H1 (cell line): ENCODE measurements at regions not wholly inside any gene's neighbourhood (a gene's known extent, or its start where the extent isn't known, plus 50 kb on each side); places are given as distances from the start of the nearest gene placed in this dataset.

Experiments
- JUND ChIP-seq: IDR thresholded peaks from 2 replicates; pipeline ENCODE4 v1.6.1; 2011; ENCODE audit warnings: mild to moderate bottlenecking, improper control_type of control experiment, low read length
- KDM1A ChIP-seq: fragments of 200-600, 300-600 bp; sonication (generic); IDR thresholded peaks from 2 replicates; pipeline ENCODE4 v1.7.1; 2016; ENCODE audit warnings: mild to moderate bottlenecking, low read length, borderline replicate concordance
- RNF2 ChIP-seq: fragments of 200-900, 300-1000 bp; sonication (generic); IDR thresholded peaks from 2 replicates; pipeline ENCODE4 v1.7.1; 2016; ENCODE audit warnings: borderline replicate concordance, low read depth, mild to moderate bottlenecking, antibody characterized with exemption, low read length; ENCODE audit not compliant: poor library complexity, severe bottlenecking; ENCODE audit errors: missing control alignments
- TF ChIP-seq, protein P1 (sequence below): IDR thresholded peaks from 2 replicates; pipeline ENCODE4 v1.6.1; 2012; ENCODE audit warnings: inconsistent platforms

DNA sequence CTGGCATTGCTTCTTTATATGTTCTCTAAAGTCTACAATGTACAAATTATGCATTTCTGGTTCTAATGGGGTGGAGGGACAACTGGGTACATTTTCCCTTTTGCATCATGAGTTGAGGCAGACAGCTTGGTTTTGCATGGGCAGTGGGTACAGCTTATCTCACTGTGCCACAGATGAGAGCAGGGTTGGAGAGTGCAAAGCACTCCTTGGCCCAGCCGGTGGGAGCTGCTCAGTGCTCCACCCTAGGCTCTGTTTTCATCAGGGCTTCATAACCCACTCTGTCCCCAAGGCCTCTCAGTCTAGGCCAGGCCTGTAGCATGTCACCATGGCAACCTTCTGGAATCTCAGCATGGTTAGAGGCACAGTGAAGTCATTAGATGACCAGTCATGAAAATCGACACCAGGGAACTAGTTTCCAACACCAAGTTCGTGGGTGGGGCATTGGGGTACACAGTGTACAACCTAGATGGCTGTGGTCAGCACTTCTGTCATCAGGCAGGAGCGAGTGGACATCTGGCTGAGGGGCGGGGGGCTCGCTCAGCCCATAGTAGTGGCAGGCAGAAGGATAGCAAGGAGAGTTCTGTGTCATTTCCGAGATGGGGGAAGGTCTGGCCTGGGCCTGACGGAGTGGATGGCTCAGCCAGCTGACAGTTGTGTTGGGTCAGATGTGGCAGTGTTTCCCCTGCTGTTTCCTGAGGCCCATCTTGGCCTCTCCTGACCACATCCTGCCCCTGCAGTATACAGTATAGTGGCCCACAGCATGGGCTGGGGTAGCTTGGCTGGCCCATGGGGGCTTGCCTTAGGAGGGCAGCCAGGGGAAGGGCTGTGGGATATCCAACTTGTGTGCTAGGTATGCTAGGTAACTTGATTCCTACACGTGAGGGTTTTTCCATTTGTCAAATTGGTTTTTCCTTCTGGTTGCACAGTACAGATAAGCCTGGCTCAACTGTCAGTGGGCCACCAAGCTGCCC, 75.7 kb upstream of the PRR23C start (continued):
- no peak for TF ChIP-seq RNF2
- TF ChIP-seq, protein P1, sequence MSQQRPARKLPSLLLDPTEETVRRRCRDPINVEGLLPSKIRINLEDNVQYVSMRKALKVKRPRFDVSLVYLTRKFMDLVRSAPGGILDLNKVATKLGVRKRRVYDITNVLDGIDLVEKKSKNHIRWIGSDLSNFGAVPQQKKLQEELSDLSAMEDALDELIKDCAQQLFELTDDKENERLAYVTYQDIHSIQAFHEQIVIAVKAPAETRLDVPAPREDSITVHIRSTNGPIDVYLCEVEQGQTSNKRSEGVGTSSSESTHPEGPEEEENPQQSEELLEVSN = no peak
- no peak for TF ChIP-seq KDM1A
- TF ChIP-seq JUND = no peak
